GM13976 (cell line): ENCODE measurements at regions not wholly inside any gene's neighbourhood (a gene's known extent, or its start where the extent isn't known, plus 50 kb on each side); places are given as distances from the start of the nearest gene placed in this dataset.

Source experiments
- DNase-seq: peaks from one replicate; pipeline ENCODE4 v3.0.0; 2012; ENCODE audit warnings: low spot score
- in situ Hi-C: fragments of 300-500 bp; cut with MboI; formaldehyde crosslinking; loops from one replicate; pipeline ENCODE4 v1.12.0; 2022; ENCODE audit warnings: low sequenced_read_pairs, mixed read lengths, inconsistent platforms; ENCODE audit not compliant: unreplicated experiment
- TF ChIP-seq, protein P1 (sequence below): IDR thresholded peaks from 2 replicates; pipeline ENCODE4 v1.5.1; 2012; ENCODE audit warnings: borderline replicate concordance, mild to moderate bottlenecking; ENCODE audit not compliant: insufficient read depth; ENCODE audit errors: extremely low read depth, missing control alignments, control extremely low read depth

DNA sequence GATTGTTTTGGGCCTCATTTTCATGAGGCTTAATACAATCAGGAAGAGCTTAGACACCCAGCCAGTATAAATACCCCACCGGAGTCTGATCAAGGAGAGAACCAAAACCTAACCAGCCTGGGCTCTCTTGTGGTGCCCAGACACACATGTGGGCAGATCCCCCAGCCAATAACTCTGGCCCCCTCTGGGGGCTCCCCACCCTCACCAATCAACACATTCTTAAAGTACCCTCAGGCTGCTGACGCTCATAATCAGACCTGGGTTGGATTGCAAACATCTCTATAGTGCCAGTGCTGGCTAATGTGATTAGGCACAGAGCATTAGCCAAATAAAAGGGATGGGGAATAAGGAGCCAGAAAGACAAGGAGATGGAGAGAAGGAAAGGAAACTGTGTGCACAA is 329.6 kb downstream of the BCL11A start:
- TF ChIP-seq, protein P1, sequence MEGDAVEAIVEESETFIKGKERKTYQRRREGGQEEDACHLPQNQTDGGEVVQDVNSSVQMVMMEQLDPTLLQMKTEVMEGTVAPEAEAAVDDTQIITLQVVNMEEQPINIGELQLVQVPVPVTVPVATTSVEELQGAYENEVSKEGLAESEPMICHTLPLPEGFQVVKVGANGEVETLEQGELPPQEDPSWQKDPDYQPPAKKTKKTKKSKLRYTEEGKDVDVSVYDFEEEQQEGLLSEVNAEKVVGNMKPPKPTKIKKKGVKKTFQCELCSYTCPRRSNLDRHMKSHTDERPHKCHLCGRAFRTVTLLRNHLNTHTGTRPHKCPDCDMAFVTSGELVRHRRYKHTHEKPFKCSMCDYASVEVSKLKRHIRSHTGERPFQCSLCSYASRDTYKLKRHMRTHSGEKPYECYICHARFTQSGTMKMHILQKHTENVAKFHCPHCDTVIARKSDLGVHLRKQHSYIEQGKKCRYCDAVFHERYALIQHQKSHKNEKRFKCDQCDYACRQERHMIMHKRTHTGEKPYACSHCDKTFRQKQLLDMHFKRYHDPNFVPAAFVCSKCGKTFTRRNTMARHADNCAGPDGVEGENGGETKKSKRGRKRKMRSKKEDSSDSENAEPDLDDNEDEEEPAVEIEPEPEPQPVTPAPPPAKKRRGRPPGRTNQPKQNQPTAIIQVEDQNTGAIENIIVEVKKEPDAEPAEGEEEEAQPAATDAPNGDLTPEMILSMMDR, result no peak
- DNase-seq, result no peak
- in situ Hi-C loops, result no loop called here

DNA sequence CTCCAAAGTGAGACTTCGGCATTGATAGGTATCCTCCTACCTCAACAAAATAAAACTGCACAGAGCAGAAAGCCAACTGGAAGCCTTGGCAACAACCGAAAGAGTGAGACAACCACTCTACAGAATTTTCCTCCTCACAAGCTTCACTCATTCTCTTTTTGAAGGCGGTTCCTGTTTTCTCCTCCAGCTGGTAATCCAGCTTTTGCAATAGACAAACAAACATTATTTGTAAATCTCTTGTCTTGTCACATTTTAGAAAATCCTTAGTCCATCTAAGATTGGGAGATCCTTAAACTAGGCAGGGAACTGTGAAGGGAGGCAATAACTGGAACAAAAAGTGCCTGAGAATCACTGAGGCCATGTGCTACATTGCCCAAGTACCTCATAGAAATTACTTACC is 332.4 kb downstream of the BCL11A start:
- TF ChIP-seq, protein P1, result no peak
- in situ Hi-C loops, result no loop called here
- no peak for DNase-seq

DNA sequence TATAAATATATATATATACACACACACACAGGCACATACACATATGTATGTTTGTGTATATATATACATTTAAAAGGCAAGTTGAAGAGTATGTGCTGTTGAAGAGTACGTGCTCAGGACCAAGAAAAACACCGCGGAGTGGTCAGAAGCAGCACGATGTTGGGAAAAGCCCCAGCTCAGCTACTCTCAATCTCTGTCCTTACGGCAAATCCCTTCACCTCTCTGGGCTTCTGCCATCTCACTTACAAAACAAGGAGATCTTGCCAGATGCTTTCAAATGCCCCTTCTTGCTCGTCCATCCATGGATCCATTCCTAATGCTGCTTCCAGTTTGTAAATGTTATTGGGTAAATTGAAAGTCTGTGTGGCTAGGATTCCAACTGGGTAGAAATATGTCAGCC is 333.9 kb downstream of the BCL11A start:
- TF ChIP-seq, protein P1, result no peak
- in situ Hi-C loops, result no loop called here
- DNase-seq, result no peak

DNA sequence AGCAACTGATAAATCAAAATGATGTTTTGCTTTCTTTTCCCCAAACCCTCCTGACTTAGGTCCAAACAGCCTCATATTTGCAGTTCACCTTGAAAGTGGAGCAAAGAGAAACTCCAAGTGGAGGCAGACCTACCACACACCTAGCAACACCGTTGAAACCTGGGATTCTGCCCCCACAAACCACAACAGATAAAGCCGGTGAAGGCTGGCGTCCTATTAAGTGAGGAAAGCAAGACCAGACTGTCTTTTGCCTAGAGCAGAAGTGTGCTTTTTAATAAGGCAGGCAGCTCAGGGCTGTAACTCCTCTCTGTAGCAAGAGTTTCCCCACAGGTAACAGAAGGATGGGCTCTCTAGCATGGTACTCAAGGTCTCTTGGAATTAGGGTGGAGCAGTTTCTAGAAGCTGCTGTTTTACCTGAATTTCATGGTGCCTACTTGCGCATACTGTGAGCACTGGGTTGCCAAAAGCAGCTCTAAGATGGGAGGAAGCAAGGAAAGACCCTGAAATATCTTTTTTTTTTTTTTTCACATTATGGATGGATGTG is 336.9 kb downstream of the BCL11A start:
- TF ChIP-seq, protein P1, result no peak
- no peak for DNase-seq
- in situ Hi-C loops, result no loop called here

DNA sequence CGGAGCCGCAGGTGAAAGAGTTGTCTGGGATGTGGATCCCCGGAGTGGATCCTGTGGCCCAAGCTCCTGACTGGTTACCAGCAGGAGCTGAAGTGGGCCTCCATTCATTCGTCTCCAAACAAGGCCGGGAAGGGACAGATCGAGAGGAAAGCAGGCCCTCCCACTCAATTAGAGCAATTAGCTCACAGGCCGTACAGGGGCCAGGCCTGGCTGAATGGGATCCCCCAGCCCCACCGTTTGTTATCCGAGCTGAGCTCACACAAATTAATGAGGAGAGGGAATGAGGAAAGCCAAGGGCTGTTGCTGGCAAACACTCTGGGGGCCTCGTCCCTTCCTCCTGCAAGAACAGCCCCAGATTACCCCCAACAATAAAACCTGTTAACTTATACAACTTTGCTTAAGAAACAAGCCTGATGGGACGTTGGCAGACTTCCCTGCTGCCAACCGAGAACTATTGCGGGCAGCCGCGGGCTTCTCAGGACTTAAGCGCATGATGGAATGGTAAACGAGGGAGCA is 338.0 kb downstream of the BCL11A start:
- no peak for DNase-seq
- in situ Hi-C loops, result no loop called here
- TF ChIP-seq, protein P1, result no peak

DNA sequence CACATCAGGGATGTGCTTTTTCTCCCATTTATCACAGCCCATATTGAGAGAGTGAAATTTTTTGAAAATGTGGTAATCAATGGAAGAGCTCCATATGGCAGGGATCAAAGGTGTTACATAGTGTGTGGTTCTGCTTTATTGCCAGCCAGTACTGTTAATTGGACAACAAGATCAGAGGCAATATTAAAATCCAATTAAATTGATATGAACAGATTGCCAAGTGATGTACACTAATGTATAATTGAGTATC is 338.9 kb downstream of the BCL11A start:
- in situ Hi-C loops, result no loop called here
- DNase-seq, result no peak
- TF ChIP-seq, protein P1, result no peak

DNA sequence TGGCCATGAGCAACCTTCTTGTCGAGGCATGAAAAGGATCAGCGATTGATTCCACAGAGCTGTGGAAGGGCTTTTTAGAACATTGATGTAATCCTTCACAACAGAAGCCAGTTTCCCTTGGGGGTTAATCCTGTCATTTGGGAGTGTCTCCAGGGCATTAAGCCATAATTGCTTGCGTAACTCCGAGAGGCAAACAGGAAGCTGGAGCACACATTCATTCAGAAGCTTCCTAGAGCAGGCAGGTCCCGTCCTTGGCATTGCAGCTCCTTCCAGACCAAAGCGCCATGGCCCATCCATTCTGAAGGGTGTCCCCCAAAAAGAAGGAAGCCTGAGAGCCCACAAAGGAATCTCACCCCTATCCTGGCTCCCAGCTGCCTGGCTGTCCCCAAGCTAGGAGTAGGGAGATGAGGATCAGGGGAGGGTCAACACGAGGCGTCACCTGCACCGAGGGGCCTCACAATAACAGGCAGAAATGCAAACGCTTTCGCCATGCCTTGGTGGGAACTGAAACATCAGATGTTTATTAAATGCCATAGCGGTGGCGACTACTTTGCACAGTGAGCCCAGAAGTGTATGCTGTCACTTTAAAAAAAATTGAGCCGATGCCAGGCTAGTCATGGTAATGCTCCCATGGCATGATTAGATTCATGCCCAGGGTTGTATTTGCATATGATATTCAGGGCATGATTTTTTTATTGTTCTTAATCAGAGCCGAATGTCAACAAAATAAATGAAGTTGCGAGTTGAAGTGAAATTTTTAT is 339.4 kb downstream of the BCL11A start:
- DNase-seq, result no peak
- TF ChIP-seq, protein P1, result no peak
- in situ Hi-C loops, result no loop called here
